PC-3 (cell line): ENCODE measurements at regions not wholly inside any gene's neighbourhood (a gene's known extent, or its start where the extent isn't known, plus 50 kb on each side); places are given as distances from the start of the nearest gene placed in this dataset.

Experiments used
- CTCF ChIP-seq: fragments of 300-600 bp; sonication (generic); conservative IDR thresholded peaks from 2 replicates; pipeline ENCODE4 v1.5.1; 2017; ENCODE audit warnings: antibody characterized with exemption, low read depth, mild to moderate bottlenecking, low read length
- EZH2phosphoT487 ChIP-seq: fragments of 300-600 bp; sonication (generic); IDR thresholded peaks from 2 replicates; pipeline ENCODE4 v1.6.1; 2018; ENCODE audit warnings: mild to moderate bottlenecking, antibody characterized with exemption, low read length, borderline replicate concordance

GRCh38 chr1:53398576-53399365 is 60.4 kb upstream of the DMRTB1 start:
- no peak for TF ChIP-seq CTCF
- no peak for TF ChIP-seq EZH2phosphoT487
